SK-N-SH (cell line): ENCODE measurements at regions not wholly inside any gene's neighbourhood (a gene's known extent, or its start where the extent isn't known, plus 50 kb on each side); places are given as distances from the start of the nearest gene placed in this dataset.

Source experiments
- CTCF ChIA-PET: fragments of 300-600, 350-600 bp; formaldehyde crosslinking; extraction: SDS; loops from one replicate; lab custom pipeline; 2021; lab: Yijun Ruan, JAX
- POLR2A ChIA-PET: fragments of 350-600 bp; sonication (Branson Sonifier 250); formaldehyde crosslinking; extraction: SDS; loops from one replicate; lab custom pipeline; 2020; ENCODE audit warnings: antibody characterized with exemption, inconsistent platforms; lab: Yijun Ruan, JAX
- DNase-seq: peaks from one replicate; pipeline ENCODE4 v3.0.0; 2012
- H2AFZ ChIP-seq: fragments of 200-600 bp; sonication (generic); 2 replicates; pipeline ENCODE4 v1.8.1; 2016; ENCODE audit warnings: antibody characterized with exemption, mild to moderate bottlenecking, low read depth
- H3F3A ChIP-seq: fragments of 200-600 bp; sonication (generic); replicated peaks from 2 replicates; pipeline ENCODE3; 2016; ENCODE audit warnings: antibody characterized with exemption, mild to moderate bottlenecking; ENCODE audit not compliant: insufficient read depth
- H3K27ac ChIP-seq, 2 experiments: fragments of 200-500 bp in 1 of 2; fragments of 200-600 bp in 1 of 2; sonication (Bioruptor generic) in 1 of 2; sonication (generic), shearing (Covaris generic) in 1 of 2; 2 replicates each; pipeline versions ENCODE4 v1.5.1 to v1.6.1; 2014 to 2016; ENCODE audit warnings: low read depth in 2 of 2, inconsistent platforms in 1 of 2, low read length in 1 of 2, mild to moderate bottlenecking in 1 of 2, mixed read lengths in 1 of 2
- H3K27me3 ChIP-seq: fragments of 200-600 bp; sonication (generic), shearing (Covaris generic); 2 replicates; pipeline ENCODE4 v1.6.1; 2016; ENCODE audit warnings: mixed run types; ENCODE audit not compliant: insufficient read depth
- H3K36me3 ChIP-seq, 2 experiments: fragments of 200-500 bp in 1 of 2; fragments of 200-600 bp in 1 of 2; sonication (Bioruptor generic) in 1 of 2; sonication (generic) in 1 of 2; replicated peaks in 1 of 2; 2 replicates each; pipeline versions ENCODE3 to v1.5.1; 2014 to 2016; ENCODE audit warnings: low read length in 1 of 2, mild to moderate bottlenecking in 1 of 2; ENCODE audit not compliant: insufficient read depth in 2 of 2, control insufficient read depth in 1 of 2
- H3K4me1 ChIP-seq, 2 experiments: fragments of 200-500 bp in 1 of 2; fragments of 200-600 bp in 1 of 2; sonication (Bioruptor generic) in 1 of 2; sonication (generic), shearing (Covaris generic) in 1 of 2; 2 replicates each; pipeline versions ENCODE4 v1.5.1 to v1.6.1; 2014 to 2016; ENCODE audit warnings: low read depth in 1 of 2, low read length in 1 of 2, mixed run types in 1 of 2; ENCODE audit not compliant: insufficient read depth in 2 of 2, control insufficient read depth in 1 of 2
- H3K4me2 ChIP-seq: fragments of 200-600 bp; sonication (generic), shearing (Covaris generic); 2 replicates; pipeline ENCODE4 v1.6.1; 2017; ENCODE audit warnings: mixed run types
- H3K4me3 ChIP-seq, 2 experiments: fragments of 200-500 bp in 1 of 2; fragments of 200-600 bp in 1 of 2; sonication (Bioruptor generic) in 1 of 2; sonication (generic), shearing (Covaris generic) in 1 of 2; 2 replicates each; pipeline versions ENCODE4 v1.5.1 to v1.8.1; 2014 to 2016; ENCODE audit warnings: low read depth in 2 of 2, inconsistent platforms in 1 of 2, low read length in 1 of 2, mild to moderate bottlenecking in 1 of 2, mixed read lengths in 1 of 2, moderate library complexity in 1 of 2
- H3K79me2 ChIP-seq: fragments of 200-600 bp; sonication (generic); 2 replicates; pipeline ENCODE4 v1.8.1; 2017; ENCODE audit warnings: mild to moderate bottlenecking; ENCODE audit not compliant: insufficient read depth
- H3K9ac ChIP-seq: fragments of 200-600 bp; sonication (generic); 2 replicates; pipeline ENCODE4 v1.6.1; 2017; ENCODE audit warnings: mixed run types
- H3K9me2 ChIP-seq: fragments of 200-600 bp; sonication (generic); 2 replicates; pipeline ENCODE4 v1.6.1; 2017; ENCODE audit warnings: mixed run types
- H3K9me3 ChIP-seq: fragments of 200-600 bp; sonication (generic); 2 replicates; pipeline ENCODE4 v1.6.1; 2017; ENCODE audit warnings: mixed run types, mild to moderate bottlenecking, moderate library complexity
- H4K20me1 ChIP-seq: fragments of 200-600 bp; sonication (generic); 2 replicates; pipeline ENCODE4 v1.6.1; 2017; ENCODE audit warnings: mild to moderate bottlenecking, mixed run types; ENCODE audit not compliant: insufficient read depth
- EZH2phosphoT487 ChIP-seq: fragments of 200-600 bp; sonication (generic); IDR thresholded peaks from 2 replicates; pipeline ENCODE4 v1.6.1; 2017; ENCODE audit warnings: low read depth, mixed run types, mild to moderate bottlenecking, antibody characterized with exemption, moderate library complexity, borderline replicate concordance
- FOXM1 ChIP-seq: IDR thresholded peaks from 2 replicates; pipeline ENCODE4 v1.4.0; 2012; ENCODE audit warnings: low read depth, mild to moderate bottlenecking
- GATA2 ChIP-seq: sonication (generic); formaldehyde crosslinking; IDR thresholded peaks from 2 replicates; pipeline ENCODE4 v1.5.0; 2020; ENCODE audit warnings: mild to moderate bottlenecking, missing genetic modification reagents
- POLR2AphosphoS5 ChIP-seq: IDR thresholded peaks from 2 replicates; pipeline ENCODE4 v1.6.1; 2012; ENCODE audit warnings: low read depth, low read length
- RAD21 ChIP-seq: IDR thresholded peaks from 2 replicates; pipeline ENCODE4 v1.6.1; 2012; ENCODE audit warnings: mild to moderate bottlenecking, low read length
- TCF12 ChIP-seq: IDR thresholded peaks from 2 replicates; pipeline ENCODE4 v1.4.0; 2012
- WGBS: methylation state at CpG from one replicate; pipeline ENCODE4 v1.1.6; 2017; ENCODE audit warnings: low lambda C conversion rate; 5-methylcytosine and 5-hydroxymethylcytosine counted together
- TF ChIP-seq, protein P1 (sequence below): IDR thresholded peaks from 2 replicates; pipeline ENCODE4; 2012
- TF ChIP-seq, protein P2 (sequence below): fragments of 150-350 bp; IDR thresholded peaks from 2 replicates; pipeline ENCODE4 v1.6.1; 2017; ENCODE audit warnings: antibody characterized with exemption, low read length, low read depth, borderline replicate concordance
- TF ChIP-seq, protein P3 (sequence below): IDR thresholded peaks from 2 replicates; pipeline ENCODE4 v1.6.1; 2012; ENCODE audit warnings: mild to moderate bottlenecking, low read depth, low read length, moderate library complexity
- TF ChIP-seq, protein P4 (sequence below): fragments of 150-350 bp; IDR thresholded peaks from 2 replicates; pipeline ENCODE4 v1.6.1; 2016; ENCODE audit warnings: mild to moderate bottlenecking, low read depth, low read length

DNA sequence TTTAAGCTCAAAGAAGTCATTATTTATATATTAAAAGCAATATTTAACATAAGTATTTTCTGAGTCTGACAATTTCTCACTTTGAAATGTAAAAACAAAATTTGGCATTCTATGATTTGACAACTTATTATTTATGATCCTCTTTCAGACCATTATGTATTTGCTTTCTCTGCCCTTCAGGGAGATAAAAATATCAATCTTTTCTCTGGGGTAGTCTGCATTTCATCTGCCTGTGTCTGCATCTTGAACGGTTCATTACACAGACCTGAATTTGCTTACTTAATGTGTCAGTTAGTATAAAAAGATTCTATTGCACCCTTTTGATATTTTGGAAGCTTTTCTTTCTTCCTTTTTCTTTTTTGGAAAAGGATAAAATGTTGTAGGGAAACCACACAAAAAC is 354.0 kb upstream of the RGS17 start (continued):
- no peak for TF ChIP-seq RAD21
- TF ChIP-seq, protein P1, sequence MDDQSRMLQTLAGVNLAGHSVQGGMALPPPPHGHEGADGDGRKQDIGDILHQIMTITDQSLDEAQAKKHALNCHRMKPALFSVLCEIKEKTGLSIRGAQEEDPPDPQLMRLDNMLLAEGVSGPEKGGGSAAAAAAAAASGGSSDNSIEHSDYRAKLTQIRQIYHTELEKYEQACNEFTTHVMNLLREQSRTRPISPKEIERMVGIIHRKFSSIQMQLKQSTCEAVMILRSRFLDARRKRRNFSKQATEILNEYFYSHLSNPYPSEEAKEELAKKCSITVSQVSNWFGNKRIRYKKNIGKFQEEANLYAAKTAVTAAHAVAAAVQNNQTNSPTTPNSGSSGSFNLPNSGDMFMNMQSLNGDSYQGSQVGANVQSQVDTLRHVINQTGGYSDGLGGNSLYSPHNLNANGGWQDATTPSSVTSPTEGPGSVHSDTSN, result no peak
- no peak for TF ChIP-seq FOXM1
- TF ChIP-seq EZH2phosphoT487, result no peak
- peak; percentile 70; the same call in 1 of the 2 replicates for TF ChIP-seq GATA2
- TF ChIP-seq, all 33 proteins: peak for 3

DNA sequence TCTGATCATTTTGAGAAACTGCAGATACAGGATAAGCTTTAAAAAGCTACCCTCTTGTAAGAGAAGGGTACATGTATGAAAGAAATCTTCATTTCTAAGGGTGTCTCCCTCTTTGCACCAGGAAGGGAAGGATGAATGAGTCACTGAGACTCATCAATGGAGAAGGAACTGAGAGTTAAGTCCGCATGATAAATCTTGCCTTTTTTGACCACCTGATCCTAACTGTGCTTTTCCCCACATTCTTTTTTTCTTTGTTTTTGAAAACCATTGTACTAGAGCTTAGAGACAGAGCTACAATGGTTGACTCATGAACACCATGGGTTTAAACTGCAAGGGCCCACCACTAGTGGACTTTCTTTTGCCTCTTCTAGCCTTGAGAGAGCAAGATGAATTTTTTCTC is 353.0 kb upstream of the RGS17 start:
- POLR2A ChIA-PET, result no interaction called here
- TF ChIP-seq TCF12 (no peak), GATA2 (no peak), POLR2AphosphoS5 (no peak)
- TF ChIP-seq, protein P2, sequence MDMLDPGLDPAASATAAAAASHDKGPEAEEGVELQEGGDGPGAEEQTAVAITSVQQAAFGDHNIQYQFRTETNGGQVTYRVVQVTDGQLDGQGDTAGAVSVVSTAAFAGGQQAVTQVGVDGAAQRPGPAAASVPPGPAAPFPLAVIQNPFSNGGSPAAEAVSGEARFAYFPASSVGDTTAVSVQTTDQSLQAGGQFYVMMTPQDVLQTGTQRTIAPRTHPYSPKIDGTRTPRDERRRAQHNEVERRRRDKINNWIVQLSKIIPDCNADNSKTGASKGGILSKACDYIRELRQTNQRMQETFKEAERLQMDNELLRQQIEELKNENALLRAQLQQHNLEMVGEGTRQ, result no peak
- TF ChIP-seq, protein P3, sequence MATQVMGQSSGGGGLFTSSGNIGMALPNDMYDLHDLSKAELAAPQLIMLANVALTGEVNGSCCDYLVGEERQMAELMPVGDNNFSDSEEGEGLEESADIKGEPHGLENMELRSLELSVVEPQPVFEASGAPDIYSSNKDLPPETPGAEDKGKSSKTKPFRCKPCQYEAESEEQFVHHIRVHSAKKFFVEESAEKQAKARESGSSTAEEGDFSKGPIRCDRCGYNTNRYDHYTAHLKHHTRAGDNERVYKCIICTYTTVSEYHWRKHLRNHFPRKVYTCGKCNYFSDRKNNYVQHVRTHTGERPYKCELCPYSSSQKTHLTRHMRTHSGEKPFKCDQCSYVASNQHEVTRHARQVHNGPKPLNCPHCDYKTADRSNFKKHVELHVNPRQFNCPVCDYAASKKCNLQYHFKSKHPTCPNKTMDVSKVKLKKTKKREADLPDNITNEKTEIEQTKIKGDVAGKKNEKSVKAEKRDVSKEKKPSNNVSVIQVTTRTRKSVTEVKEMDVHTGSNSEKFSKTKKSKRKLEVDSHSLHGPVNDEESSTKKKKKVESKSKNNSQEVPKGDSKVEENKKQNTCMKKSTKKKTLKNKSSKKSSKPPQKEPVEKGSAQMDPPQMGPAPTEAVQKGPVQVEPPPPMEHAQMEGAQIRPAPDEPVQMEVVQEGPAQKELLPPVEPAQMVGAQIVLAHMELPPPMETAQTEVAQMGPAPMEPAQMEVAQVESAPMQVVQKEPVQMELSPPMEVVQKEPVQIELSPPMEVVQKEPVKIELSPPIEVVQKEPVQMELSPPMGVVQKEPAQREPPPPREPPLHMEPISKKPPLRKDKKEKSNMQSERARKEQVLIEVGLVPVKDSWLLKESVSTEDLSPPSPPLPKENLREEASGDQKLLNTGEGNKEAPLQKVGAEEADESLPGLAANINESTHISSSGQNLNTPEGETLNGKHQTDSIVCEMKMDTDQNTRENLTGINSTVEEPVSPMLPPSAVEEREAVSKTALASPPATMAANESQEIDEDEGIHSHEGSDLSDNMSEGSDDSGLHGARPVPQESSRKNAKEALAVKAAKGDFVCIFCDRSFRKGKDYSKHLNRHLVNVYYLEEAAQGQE, result no peak
- TF ChIP-seq, protein P4, sequence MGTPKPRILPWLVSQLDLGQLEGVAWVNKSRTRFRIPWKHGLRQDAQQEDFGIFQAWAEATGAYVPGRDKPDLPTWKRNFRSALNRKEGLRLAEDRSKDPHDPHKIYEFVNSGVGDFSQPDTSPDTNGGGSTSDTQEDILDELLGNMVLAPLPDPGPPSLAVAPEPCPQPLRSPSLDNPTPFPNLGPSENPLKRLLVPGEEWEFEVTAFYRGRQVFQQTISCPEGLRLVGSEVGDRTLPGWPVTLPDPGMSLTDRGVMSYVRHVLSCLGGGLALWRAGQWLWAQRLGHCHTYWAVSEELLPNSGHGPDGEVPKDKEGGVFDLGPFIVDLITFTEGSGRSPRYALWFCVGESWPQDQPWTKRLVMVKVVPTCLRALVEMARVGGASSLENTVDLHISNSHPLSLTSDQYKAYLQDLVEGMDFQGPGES, result no peak
- Histone ChIP-seq H3K27me3 (no peaks in the 10 kb centered on the region), H3K27ac (no peak overlapping the region; a peak in 2 of 4 replicates), H3K79me2 (no peaks in the 10 kb centered on the region), H4K20me1 (no peaks in the 10 kb centered on the region), H3K4me1 (peaks cover 0 to 6% of the 10 kb centered on the region in 2 experiments; a peak in 1 of 4 replicates), H3F3A (no peaks in the 10 kb centered on the region), H3K4me2 (no peak overlapping the region), H2AFZ (no peak overlapping the region), H3K9ac (no peak overlapping the region), H3K36me3 (no peaks in the 10 kb centered on the region), H3K4me3 (no peak overlapping the region), H3K9me3 (no peaks in the 10 kb centered on the region), H3K9me2 (no peaks in the 10 kb centered on the region)
- 83% methylated on average over 1 of the region's 1 CpG for WGBS
- CTCF ChIA-PET, result interaction anchor here (0.9 to 1.4 kb wide), 3 partner anchors 25 to 793 kb away, joined by 3 read pairs; no protein-coding TSS in a partner anchor
- no peak for DNase-seq
